ENCODE measurements at regions not wholly inside any gene's neighbourhood (a gene's known extent, or its start where the extent isn't known, plus 50 kb on each side); places are given as distances from the start of the nearest gene placed in this dataset.

DNA sequence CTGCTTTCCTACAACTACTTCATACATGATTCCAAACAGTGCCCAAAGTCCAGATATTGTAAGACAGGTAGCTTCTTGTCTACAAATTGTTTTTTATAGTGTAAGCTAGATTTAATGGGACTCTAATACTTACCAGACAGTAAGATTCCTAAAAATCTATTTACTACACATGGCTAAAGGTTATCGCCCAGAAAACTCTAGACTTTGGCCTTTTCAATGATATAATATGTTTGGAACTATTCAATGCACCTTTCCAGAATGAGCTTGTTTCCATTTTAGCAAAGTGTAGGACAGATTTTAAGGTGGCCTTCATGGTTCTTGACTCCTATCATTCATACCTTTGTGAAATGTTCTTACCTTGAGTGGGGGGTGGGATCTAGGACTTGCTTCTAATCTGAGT lies 951.0 kb downstream of the SORCS1 start:
- intact Hi-C loops (cut with micrococcal nuclease; ENCODE audit: unreplicated experiment) (no loop called here), in situ Hi-C loops (cut with HindIII; ENCODE audit: low pct_unique_long_range_greater_than_20kb, low sequenced_read_pairs) (no loop called here)
- Histone ChIP-seq H3K4me3 (ENCODE audit: low read depth in 2 of 2, low read length in 2 of 2) (no peak overlapping the region), H3K9me3 (ENCODE audit: control insufficient read depth, insufficient read depth, low read depth, low read length) (no peaks in the 10 kb centered on the region), H3K27ac (ENCODE audit: low read length) (no peak overlapping the region), H3K4me1 (ENCODE audit: control insufficient read depth, insufficient read depth, low read length) (no peaks in the 10 kb centered on the region), H3K27me3 (ENCODE audit: control insufficient read depth, insufficient read depth, low read length) (no peaks in the 10 kb centered on the region), H3K36me3 (ENCODE audit: control insufficient read depth, insufficient read depth, low read length) (no peaks in the 10 kb centered on the region)
- ATAC-seq (no peak), DNase-seq (ENCODE audit: low read depth, low spot score) (no peak)
- CTCF ChIA-PET = no interaction called here
- POLR2A ChIA-PET = no interaction called here
- BruUV-seq (replicated peaks) = no TSS peak
- no peak for TF ChIP-seq SIN3A (IDR thresholded peaks at IDR 0.05; ENCODE audit: borderline replicate concordance, insufficient read depth, low read depth, low read length)
- no peak for TF ChIP-seq CTCF (IDR thresholded peaks at IDR 0.05)
- TF ChIP-seq POLR2AphosphoS5 (IDR thresholded peaks at IDR 0.05; ENCODE audit: low read depth, low read length) = no peak
- TF ChIP-seq, protein P1, sequence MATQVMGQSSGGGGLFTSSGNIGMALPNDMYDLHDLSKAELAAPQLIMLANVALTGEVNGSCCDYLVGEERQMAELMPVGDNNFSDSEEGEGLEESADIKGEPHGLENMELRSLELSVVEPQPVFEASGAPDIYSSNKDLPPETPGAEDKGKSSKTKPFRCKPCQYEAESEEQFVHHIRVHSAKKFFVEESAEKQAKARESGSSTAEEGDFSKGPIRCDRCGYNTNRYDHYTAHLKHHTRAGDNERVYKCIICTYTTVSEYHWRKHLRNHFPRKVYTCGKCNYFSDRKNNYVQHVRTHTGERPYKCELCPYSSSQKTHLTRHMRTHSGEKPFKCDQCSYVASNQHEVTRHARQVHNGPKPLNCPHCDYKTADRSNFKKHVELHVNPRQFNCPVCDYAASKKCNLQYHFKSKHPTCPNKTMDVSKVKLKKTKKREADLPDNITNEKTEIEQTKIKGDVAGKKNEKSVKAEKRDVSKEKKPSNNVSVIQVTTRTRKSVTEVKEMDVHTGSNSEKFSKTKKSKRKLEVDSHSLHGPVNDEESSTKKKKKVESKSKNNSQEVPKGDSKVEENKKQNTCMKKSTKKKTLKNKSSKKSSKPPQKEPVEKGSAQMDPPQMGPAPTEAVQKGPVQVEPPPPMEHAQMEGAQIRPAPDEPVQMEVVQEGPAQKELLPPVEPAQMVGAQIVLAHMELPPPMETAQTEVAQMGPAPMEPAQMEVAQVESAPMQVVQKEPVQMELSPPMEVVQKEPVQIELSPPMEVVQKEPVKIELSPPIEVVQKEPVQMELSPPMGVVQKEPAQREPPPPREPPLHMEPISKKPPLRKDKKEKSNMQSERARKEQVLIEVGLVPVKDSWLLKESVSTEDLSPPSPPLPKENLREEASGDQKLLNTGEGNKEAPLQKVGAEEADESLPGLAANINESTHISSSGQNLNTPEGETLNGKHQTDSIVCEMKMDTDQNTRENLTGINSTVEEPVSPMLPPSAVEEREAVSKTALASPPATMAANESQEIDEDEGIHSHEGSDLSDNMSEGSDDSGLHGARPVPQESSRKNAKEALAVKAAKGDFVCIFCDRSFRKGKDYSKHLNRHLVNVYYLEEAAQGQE (IDR thresholded peaks at IDR 0.05; ENCODE audit: insufficient read depth in 1 of 2, low read depth in 2 of 2, low read length in 1 of 2) = no peak
- no peak for TF ChIP-seq TCF7L2 (IDR thresholded peaks at IDR 0.05; ENCODE audit: low read depth, low read length)

- Histone ChIP-seq H3K4me3 (ENCODE audit: low read depth in 2 of 2, low read length in 2 of 2) (no peak overlapping the region), H3K27me3 (ENCODE audit: control insufficient read depth, insufficient read depth, low read length) (no peaks in the 10 kb centered on the region), H3K27ac (ENCODE audit: low read length) (no peak overlapping the region), H3K36me3 (ENCODE audit: control insufficient read depth, insufficient read depth, low read length) (no peaks in the 10 kb centered on the region; the same call in 1 of the 2 replicates), H3K9me3 (ENCODE audit: control insufficient read depth, insufficient read depth, low read depth, low read length) (no peaks in the 10 kb centered on the region), H3K4me1 (ENCODE audit: control insufficient read depth, insufficient read depth, low read length) (no peaks in the 10 kb centered on the region)
- no TSS peak for BruUV-seq (replicated peaks)
- in situ Hi-C loops (cut with HindIII; ENCODE audit: low pct_unique_long_range_greater_than_20kb, low sequenced_read_pairs) (no loop called here), intact Hi-C loops (cut with micrococcal nuclease; ENCODE audit: unreplicated experiment) (no loop called here)
- CTCF ChIA-PET = no interaction called here
- ATAC-seq = no peak
- DNase-seq (ENCODE audit: low read depth, low spot score) = no peak
- POLR2A ChIA-PET = no interaction called here
- TF ChIP-seq CTCF (IDR thresholded peaks at IDR 0.05) (no peak), POLR2AphosphoS5 (IDR thresholded peaks at IDR 0.05; ENCODE audit: low read depth, low read length) (no peak), TCF7L2 (IDR thresholded peaks at IDR 0.05; ENCODE audit: low read depth, low read length) (no peak), SIN3A (IDR thresholded peaks at IDR 0.05; ENCODE audit: borderline replicate concordance, insufficient read depth, low read depth, low read length) (no peak)
- TF ChIP-seq, protein P1 (IDR thresholded peaks at IDR 0.05; ENCODE audit: insufficient read depth in 1 of 2, low read depth in 2 of 2, low read length in 1 of 2) = no peak
These were observed 966.2 kb downstream of the SORCS1 start for GRCh38 chr10:106198275-106198674.

All from Panc1 (cell line).